ENCODE measurements at regions not wholly inside any gene's neighbourhood (a gene's known extent, or its start where the extent isn't known, plus 50 kb on each side); places are given as distances from the start of the nearest gene placed in this dataset.

GRCh38 chr13:73893833-73894232 is 240.4 kb downstream of the KLF12 start:
- H3K4me3 ChIP-seq (ENCODE audit: low read depth, low read length, poor library complexity, severe bottlenecking) = no peak overlapping the region
- peaks cover 11% of the 10 kb centered on the region for H3K4me1 ChIP-seq (ENCODE audit: insufficient read depth, low read length, poor library complexity, severe bottlenecking)
- no peaks in the 10 kb centered on the region for H4K20me1 ChIP-seq (ENCODE audit: insufficient read depth, low read length)
- no peaks in the 10 kb centered on the region for H3K9me3 ChIP-seq (ENCODE audit: low read length)
- intact Hi-C loops (cut with micrococcal nuclease; ENCODE audit: unreplicated experiment) = no loop called here
- no peaks in the 10 kb centered on the region for H3K79me2 ChIP-seq (ENCODE audit: insufficient read depth, low read depth, low read length)
- TF ChIP-seq CTCF (conservative IDR thresholded peaks at IDR 0.05; ENCODE audit: low read length) (no peak), EZH2phosphoT487 (IDR thresholded peaks at IDR 0.05; ENCODE audit: borderline replicate concordance, low read depth, low read length) (no peak)
- H3K9me2 ChIP-seq (ENCODE audit: insufficient read depth, low read length) = no peaks in the 10 kb centered on the region
- BruUV-seq (replicated peaks) = no TSS peak
- POLR2A ChIA-PET = no interaction called here
- DNase-seq (ENCODE audit: low spot score) = no peak
- H3K27ac ChIP-seq (ENCODE audit: low read depth, low read length, poor library complexity, severe bottlenecking) = no peak overlapping the region
- CTCF ChIA-PET (ENCODE audit: unreplicated experiment) = no interaction called here
- no peak overlapping the region for H2AFZ ChIP-seq (ENCODE audit: low read length)
- H3K36me3 ChIP-seq (ENCODE audit: insufficient read depth, low read length) = no peaks in the 10 kb centered on the region
- no peak overlapping the region for H3K4me2 ChIP-seq (ENCODE audit: low read length)

GRCh38 chr13:73891805-73892204 is 242.4 kb downstream of the KLF12 start:
- Histone ChIP-seq H3K36me3 (ENCODE audit: insufficient read depth, low read length) (no peaks in the 10 kb centered on the region), H3K9me3 (ENCODE audit: low read length) (no peaks in the 10 kb centered on the region), H3K4me1 (ENCODE audit: insufficient read depth, low read length, poor library complexity, severe bottlenecking) (no peaks in the 10 kb centered on the region), H3K4me3 (ENCODE audit: low read depth, low read length, poor library complexity, severe bottlenecking) (no peak overlapping the region), H3K27ac (ENCODE audit: low read depth, low read length, poor library complexity, severe bottlenecking) (no peak overlapping the region), H3K4me2 (ENCODE audit: low read length) (no peak overlapping the region), H3K79me2 (ENCODE audit: insufficient read depth, low read depth, low read length) (no peaks in the 10 kb centered on the region), H4K20me1 (ENCODE audit: insufficient read depth, low read length) (no peaks in the 10 kb centered on the region), H3K9me2 (ENCODE audit: insufficient read depth, low read length) (no peaks in the 10 kb centered on the region), H2AFZ (ENCODE audit: low read length) (no peak overlapping the region)
- ChIA-PET CTCF (ENCODE audit: unreplicated experiment) (interaction anchor here (0.6 kb wide), 1 partner anchor 12 kb away, joined by 3 read pairs; no protein-coding TSS in a partner anchor), POLR2A (interaction anchor here (0.7 kb wide), 1 partner anchor 25 kb away, joined by 4 read pairs; no protein-coding TSS in a partner anchor)
- intact Hi-C loops (cut with micrococcal nuclease; ENCODE audit: unreplicated experiment) = no loop called here
- DNase-seq (ENCODE audit: low spot score) = no peak
- no peak for TF ChIP-seq EZH2phosphoT487 (IDR thresholded peaks at IDR 0.05; ENCODE audit: borderline replicate concordance, low read depth, low read length)
- TF ChIP-seq CTCF (conservative IDR thresholded peaks at IDR 0.05; ENCODE audit: low read length) = no peak
- no TSS peak for BruUV-seq (replicated peaks)

GRCh38 chr13:73883162-73883561 is 251.0 kb downstream of the KLF12 start:
- CTCF ChIA-PET (ENCODE audit: unreplicated experiment) = no interaction called here
- intact Hi-C loops (cut with micrococcal nuclease; ENCODE audit: unreplicated experiment) = no loop called here
- Histone ChIP-seq H3K4me3 (ENCODE audit: low read depth, low read length, poor library complexity, severe bottlenecking) (no peak overlapping the region), H3K36me3 (ENCODE audit: insufficient read depth, low read length) (peaks cover 15% of the 10 kb centered on the region), H3K4me2 (ENCODE audit: low read length) (no peak overlapping the region), H3K9me3 (ENCODE audit: low read length) (peaks cover 4% of the 10 kb centered on the region; the same call in 1 of the 2 replicates), H3K79me2 (ENCODE audit: insufficient read depth, low read depth, low read length) (no peaks in the 10 kb centered on the region), H3K9me2 (ENCODE audit: insufficient read depth, low read length) (no peaks in the 10 kb centered on the region), H2AFZ (ENCODE audit: low read length) (no peak overlapping the region), H3K27ac (ENCODE audit: low read depth, low read length, poor library complexity, severe bottlenecking) (no peak overlapping the region), H3K4me1 (ENCODE audit: insufficient read depth, low read length, poor library complexity, severe bottlenecking) (peaks cover 9% of the 10 kb centered on the region), H4K20me1 (ENCODE audit: insufficient read depth, low read length) (no peaks in the 10 kb centered on the region)
- POLR2A ChIA-PET = interaction anchor here (1.0 to 1.2 kb wide), 2 partner anchors 35 to 1533 kb away, joined by 3 read pairs; no protein-coding TSS in a partner anchor
- BruUV-seq (replicated peaks) = no TSS peak
- no peak for DNase-seq (ENCODE audit: low spot score)
- no peak for TF ChIP-seq EZH2phosphoT487 (IDR thresholded peaks at IDR 0.05; ENCODE audit: borderline replicate concordance, low read depth, low read length)
- no peak for TF ChIP-seq CTCF (conservative IDR thresholded peaks at IDR 0.05; ENCODE audit: low read length)
